Hepatocyte (in vitro differentiated cells): ENCODE measurements at regions not wholly inside any gene's neighbourhood (a gene's known extent, or its start where the extent isn't known, plus 50 kb on each side); places are given as distances from the start of the nearest gene placed in this dataset.
"Not testable (repeated sequence)": the region's sequence is repeated elsewhere in the genome, so short reads cannot be mapped to it uniquely, and the experiment has no call there.

ENCODE experiments used
- CTCF ChIP-seq: fragments of 200-600 bp; sonication (generic); IDR thresholded peaks from 2 replicates; pipeline ENCODE4 v1.5.1; 2016; ENCODE audit warnings: antibody characterized with exemption, mild to moderate bottlenecking; ENCODE audit not compliant: poor library complexity
- EZH2 ChIP-seq: fragments of 200-600 bp; sonication (generic); IDR thresholded peaks from 2 replicates; pipeline ENCODE4 v1.6.1; 2016; ENCODE audit warnings: antibody characterized with exemption, mild to moderate bottlenecking, borderline replicate concordance

GRCh38 chr5:118063836-118064235, 924.5 kb downstream of the DTWD2 start:
- not testable (repeated sequence) for TF ChIP-seq CTCF, EZH2
